ENCODE measurements at regions not wholly inside any gene's neighbourhood (a gene's known extent, or its start where the extent isn't known, plus 50 kb on each side); places are given as distances from the start of the nearest gene placed in this dataset.

GRCh38 chr4:164070625-164071024, 576.1 kb downstream of the TMA16 start:
- no peak for TF ChIP-seq CTCF (IDR thresholded peaks at IDR 0.05)
- TF ChIP-seq POLR2A (IDR thresholded peaks at IDR 0.05) = no peak
